CD14-positive monocyte (primary cell): ENCODE measurements at regions not wholly inside any gene's neighbourhood (a gene's known extent, or its start where the extent isn't known, plus 50 kb on each side); places are given as distances from the start of the nearest gene placed in this dataset.

ENCODE experiments used
- DNase-seq, 3 donors: peaks; one replicate each; pipeline ENCODE4 v3.0.0-alpha.2; 2011 to 2022
- H2AFZ ChIP-seq: 2 replicates; pipeline ENCODE4 v1.6.0; 2012; ENCODE audit warnings: mild to moderate bottlenecking, low read depth, low read length, inconsistent platforms; ENCODE audit not compliant: insufficient read depth, poor library complexity, severe bottlenecking
- H3K27ac ChIP-seq, 2 donors: 1 replicate in 1 of 2; 2 replicates in 1 of 2; pipeline ENCODE4 v1.5.1; 2012 to 2013; ENCODE audit warnings: low read length in 2 of 2, control low read depth in 1 of 2, inconsistent platforms in 1 of 2, low read depth in 1 of 2, mild to moderate bottlenecking in 1 of 2
- H3K27me3 ChIP-seq, 2 donors: one replicate each; pipeline versions ENCODE4 v1.6.0 to v1.6.1; 2011 to 2013; ENCODE audit warnings: low read length in 2 of 2; ENCODE audit not compliant: control insufficient read depth in 2 of 2, insufficient read depth in 2 of 2
- H3K36me3 ChIP-seq, 2 donors: replicated peaks in 1 of 2; 1 replicate in 1 of 2; 2 replicates in 1 of 2; pipeline versions ENCODE4 v1.5.1 to v1.6.1; 2012 to 2013; ENCODE audit warnings: low read length in 2 of 2, control low read depth in 1 of 2, inconsistent platforms in 1 of 2, mild to moderate bottlenecking in 1 of 2; ENCODE audit not compliant: insufficient read depth in 2 of 2, control insufficient read depth in 1 of 2
- H3K4me1 ChIP-seq, 2 donors: 1 replicate in 1 of 2; 2 replicates in 1 of 2; pipeline versions ENCODE4 v1.5.1 to v1.6.1; 2012 to 2013; ENCODE audit warnings: low read length in 2 of 2, control low read depth in 1 of 2, inconsistent platforms in 1 of 2, mild to moderate bottlenecking in 1 of 2, moderate library complexity in 1 of 2; ENCODE audit not compliant: insufficient read depth in 2 of 2, control insufficient read depth in 1 of 2
- H3K4me2 ChIP-seq: replicated peaks from 2 replicates; pipeline ENCODE3; 2012; ENCODE audit warnings: low read length, moderate library complexity, mild to moderate bottlenecking; ENCODE audit not compliant: poor library complexity, severe bottlenecking; ENCODE audit errors: extremely low read depth
- H3K4me3 ChIP-seq, 3 experiments: fragments of 200-600 bp in 1 of 3; sonication (generic) in 1 of 3; replicated peaks in 1 of 3; 1 replicate in 2 of 3; 2 replicates in 1 of 3; pipeline ENCODE4 v1.5.1; 2011 to 2013; ENCODE audit warnings: low read length in 3 of 3, mild to moderate bottlenecking in 3 of 3, control low read depth in 2 of 3, low read depth in 2 of 3, inconsistent platforms in 1 of 3, moderate library complexity in 1 of 3
- H3K79me2 ChIP-seq: 2 replicates; pipeline ENCODE4 v1.6.0; 2012; ENCODE audit warnings: mild to moderate bottlenecking, control low read depth, inconsistent platforms, low read length, moderate library complexity; ENCODE audit not compliant: insufficient read depth
- H3K9ac ChIP-seq: 2 replicates; pipeline ENCODE4 v1.6.0; 2017; ENCODE audit warnings: low read length, mild to moderate bottlenecking; ENCODE audit not compliant: insufficient read depth, poor library complexity, severe bottlenecking
- H3K9me3 ChIP-seq, 2 donors: replicated peaks in 1 of 2; 1 replicate in 1 of 2; 2 replicates in 1 of 2; pipeline versions ENCODE4 v1.5.1 to v1.6.1; 2012 to 2013; ENCODE audit warnings: low read length in 2 of 2, control low read depth in 1 of 2; ENCODE audit not compliant: control insufficient read depth in 1 of 2, insufficient read depth in 1 of 2
- H4K20me1 ChIP-seq: 2 replicates; pipeline ENCODE4 v1.6.0; 2012; ENCODE audit warnings: mild to moderate bottlenecking, low read length, control low read depth, moderate library complexity; ENCODE audit not compliant: insufficient read depth
- H3K27ac Mint-ChIP-seq, 7 donors: one replicate each; pipeline ENCODE4 v1.8.0; 2020; ENCODE audit warnings: mild to moderate bottlenecking in 7 of 7, mixed read lengths in 7 of 7, moderate library complexity in 6 of 7, inconsistent platforms in 2 of 7
- H3K27me3 Mint-ChIP-seq, 3 donors: one replicate each; pipeline ENCODE4 v1.8.0; 2021 to 2022; ENCODE audit warnings: low read depth in 3 of 3, mild to moderate bottlenecking in 3 of 3, mixed read lengths in 3 of 3, moderate library complexity in 3 of 3, inconsistent platforms in 1 of 3
- H3K36me3 Mint-ChIP-seq, 2 donors: one replicate each; pipeline ENCODE4 v1.8.0; 2020; ENCODE audit warnings: mixed read lengths in 2 of 2, inconsistent platforms in 1 of 2, mild to moderate bottlenecking in 1 of 2
- H3K4me1 Mint-ChIP-seq: one replicate; pipeline ENCODE4 v1.8.0; 2020; ENCODE audit warnings: mild to moderate bottlenecking, mixed read lengths
- H3K4me3 Mint-ChIP-seq, 2 donors: one replicate each; pipeline ENCODE4 v1.8.0; 2020; ENCODE audit warnings: mild to moderate bottlenecking in 2 of 2, mixed read lengths in 2 of 2, moderate library complexity in 1 of 2
- H3K9me3 Mint-ChIP-seq, 7 donors: one replicate each; pipeline ENCODE4 v1.8.0; 2020 to 2022; ENCODE audit warnings: mixed read lengths in 7 of 7, mild to moderate bottlenecking in 6 of 7, moderate library complexity in 6 of 7, inconsistent platforms in 2 of 7
- CTCF ChIP-seq: fragments of 200-600 bp; IDR thresholded peaks from one replicate; pipeline ENCODE4 v1.8.0; 2022; ENCODE audit warnings: antibody characterized with exemption, mild to moderate bottlenecking
- WGBS: methylation state at CpG from one replicate; pipeline ENCODE4 v1.1.5; 2013; ENCODE audit warnings: missing lambda C conversion rate; ENCODE audit not compliant: insufficient coverage; 5-methylcytosine and 5-hydroxymethylcytosine counted together
- intact Hi-C, 2 donors: fragments of 100-400 bp; cut with micrococcal nuclease; formaldehyde crosslinking; loops; one replicate each; pipeline versions ENCODE4 v1.15.0 to v1.15.1; 2023

- H3K4me1 Mint-ChIP-seq = no peaks in the 10 kb centered on the region
- WGBS = 96% methylated on average over 11 of the region's 11 CpGs
- no peaks in the 10 kb centered on the region for H3K36me3 Mint-ChIP-seq
- H3K9me3 ChIP-seq = peaks cover 0 to 8% of the 10 kb centered on the region in 2 donors
- no peak overlapping the region for H3K27ac ChIP-seq
- H3K4me3 ChIP-seq = no peak overlapping the region
- no peaks in the 10 kb centered on the region for H3K27me3 ChIP-seq
- H3K9ac ChIP-seq = no peak overlapping the region
- no peaks in the 10 kb centered on the region for H3K36me3 ChIP-seq
- H3K27ac Mint-ChIP-seq = no peak overlapping the region
- DNase-seq = no peak
- peaks cover 0 to 8% (median 2%) of the 10 kb centered on the region in 7 donors for H3K9me3 Mint-ChIP-seq
- H3K4me2 ChIP-seq = no peak overlapping the region
- no peaks in the 10 kb centered on the region for H3K79me2 ChIP-seq
- peaks cover 0 to 1% (median 0%) of the 10 kb centered on the region in 3 donors for H3K27me3 Mint-ChIP-seq
- H4K20me1 ChIP-seq = no peaks in the 10 kb centered on the region
- H3K4me3 Mint-ChIP-seq = no peak overlapping the region
- H2AFZ ChIP-seq = no peak overlapping the region
- no peak for TF ChIP-seq CTCF
- no peaks in the 10 kb centered on the region for H3K4me1 ChIP-seq
- intact Hi-C loops = no loop called here
Observed at GRCh38 chr6:102389994-102390393, 996.5 kb downstream of the GRIK2 start.

GRCh38 chr6:102387326-102388033 lies 994.0 kb downstream of the GRIK2 start:
- WGBS = no CpG with 5 or more reads among the region's 2 CpGs
- H3K36me3 Mint-ChIP-seq = no peaks in the 10 kb centered on the region
- peaks cover 0 to 1% (median 0%) of the 10 kb centered on the region in 3 donors for H3K27me3 Mint-ChIP-seq
- Histone ChIP-seq H3K27me3 (no peaks in the 10 kb centered on the region), H3K4me1 (no peaks in the 10 kb centered on the region), H2AFZ (no peak overlapping the region), H3K9me3 (peaks cover 0 to 8% of the 10 kb centered on the region in 2 donors), H3K79me2 (no peaks in the 10 kb centered on the region), H3K36me3 (no peaks in the 10 kb centered on the region), H3K4me2 (no peak overlapping the region), H3K9ac (no peak overlapping the region), H4K20me1 (no peaks in the 10 kb centered on the region), H3K4me3 (no peak overlapping the region), H3K27ac (no peak overlapping the region)
- H3K4me1 Mint-ChIP-seq = no peaks in the 10 kb centered on the region
- no peak overlapping the region for H3K27ac Mint-ChIP-seq
- intact Hi-C loops = no loop called here
- no peak for TF ChIP-seq CTCF
- peaks cover 0 to 6% (median 3%) of the 10 kb centered on the region in 7 donors for H3K9me3 Mint-ChIP-seq
- H3K4me3 Mint-ChIP-seq = no peak overlapping the region
- no peak for DNase-seq
